Breast epithelium (tissue), 3 donors: ENCODE measurements at regions not wholly inside any gene's neighbourhood (a gene's known extent, or its start where the extent isn't known, plus 50 kb on each side); places are given as distances from the start of the nearest gene placed in this dataset.

Experiments
- POLR2A ChIP-seq: fragments of 450-650 bp; IDR thresholded peaks from one replicate; pipeline ENCODE4 v1.6.1; 2016; ENCODE audit warnings: antibody characterized with exemption, mild to moderate bottlenecking, moderate library complexity
- POLR2AphosphoS5 ChIP-seq, 3 donors: sonication (generic); formaldehyde crosslinking; IDR thresholded peaks; one replicate each; pipeline ENCODE4 v1.6.1; 2017; ENCODE audit warnings: antibody characterized with exemption in 3 of 3

DNA sequence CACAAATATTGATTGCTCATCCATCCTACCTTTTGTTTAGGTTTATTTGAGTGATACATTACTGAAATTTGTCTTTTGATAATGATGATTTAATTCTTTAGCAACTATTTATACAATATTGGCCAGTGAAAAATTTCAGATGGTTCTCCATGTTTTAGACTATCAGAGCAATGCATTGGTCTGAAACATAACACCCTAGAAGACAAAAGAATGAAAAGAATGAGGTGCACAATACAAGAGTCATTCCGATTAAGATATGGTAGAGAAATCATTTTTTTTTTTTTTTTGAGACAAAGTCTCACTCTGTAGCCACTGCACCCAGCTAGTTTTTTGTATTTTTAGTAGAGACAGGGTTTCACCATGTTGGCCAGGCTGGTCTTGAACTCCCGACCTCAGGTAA, 197.4 kb upstream of the FAM98A start:
- TF ChIP-seq POLR2AphosphoS5 (IDR thresholded peaks at IDR 0.05): no peak
- TF ChIP-seq POLR2A: no peak
